Right renal pelvis (tissue), 4 donors: ENCODE measurements at regions not wholly inside any gene's neighbourhood (a gene's known extent, or its start where the extent isn't known, plus 50 kb on each side); places are given as distances from the start of the nearest gene placed in this dataset.

Experiments used
- DNase-seq, 4 donors: peaks; one replicate each; pipeline ENCODE4 v3.0.0-alpha.2; 2013; ENCODE audit warnings: low read depth in 4 of 4, low spot score in 3 of 4, missing footprints in 1 of 4

- DNase-seq = no peak
Measured at GRCh38 chr11:13062115-13062514, 53.0 kb downstream of the RASSF10 start.

GRCh38 chr11:13064593-13064992 lies 55.5 kb downstream of the RASSF10 start:
- DNase-seq = no peak

GRCh38 chr11:13065200-13065787 lies 56.2 kb downstream of the RASSF10 start:
- DNase-seq = no peak

GRCh38 chr11:13068211-13068610 lies 59.1 kb downstream of the RASSF10 start:
- DNase-seq = no peak

- no peak for DNase-seq
Measured at GRCh38 chr11:13073119-13073981, 64.2 kb downstream of the RASSF10 start.

- no peak for DNase-seq
Measured at GRCh38 chr11:13074714-13075464, 65.8 kb downstream of the RASSF10 start.

- no peak for DNase-seq
Measured at GRCh38 chr11:13076961-13077360, 67.8 kb downstream of the RASSF10 start.

- DNase-seq = no peak
Measured at GRCh38 chr11:13080861-13081260, 71.7 kb downstream of the RASSF10 start.

- no peak for DNase-seq
Measured at GRCh38 chr11:13082588-13082987, 73.5 kb downstream of the RASSF10 start.

- no peak for DNase-seq
Measured at GRCh38 chr11:13090228-13090708, 81.2 kb downstream of the RASSF10 start.

- no peak for DNase-seq
Measured at GRCh38 chr11:13091373-13091772, 82.3 kb downstream of the RASSF10 start.

GRCh38 chr11:13091804-13092203 lies 82.7 kb downstream of the RASSF10 start:
- no peak for DNase-seq

GRCh38 chr11:13094930-13095687 lies 86.0 kb downstream of the RASSF10 start:
- no peak for DNase-seq

GRCh38 chr11:13098063-13098462 lies 88.9 kb downstream of the RASSF10 start:
- DNase-seq = no peak

- DNase-seq = no peak
Measured at GRCh38 chr11:13098616-13099289, 89.6 kb downstream of the RASSF10 start.

- no peak for DNase-seq
Measured at GRCh38 chr11:13101644-13102512, 92.8 kb downstream of the RASSF10 start.

GRCh38 chr11:13102513-13102840 lies 93.4 kb downstream of the RASSF10 start:
- DNase-seq = no peak

GRCh38 chr11:13102865-13103539 lies 93.9 kb downstream of the RASSF10 start:
- DNase-seq = no peak
